ENCODE measurements at regions not wholly inside any gene's neighbourhood (a gene's known extent, or its start where the extent isn't known, plus 50 kb on each side); places are given as distances from the start of the nearest gene placed in this dataset.
"Not testable (repeated sequence)": the region's sequence is repeated elsewhere in the genome, so short reads cannot be mapped to it uniquely, and the experiment has no call there.

GRCh38 chr13:50762969-50763567, 80.4 kb downstream of the DLEU7 start:
- intact Hi-C loops (cut with DNase I) = no loop called here
- 84 to 85% methylated on average over 4 of the region's 4 CpGs for WGBS, 2 donors

GRCh38 chr13:50766013-50766412, 77.5 kb downstream of the DLEU7 start:
- Histone ChIP-seq H3K4me3 (no peak overlapping the region), H3K9me3 (peaks cover 0 to 9% (median 0%) of the 10 kb centered on the region in 11 donors), H3K36me3 (no peaks in the 10 kb centered on the region), H3K27me3 (no peaks in the 10 kb centered on the region), H3K4me1 (no peaks in the 10 kb centered on the region), H3K27ac (no peak overlapping the region)
- TF ChIP-seq CTCF (IDR thresholded peaks at IDR 0.05) = no peak
- ATAC-seq (no peak), DNase-seq (no peak)
- intact Hi-C loops (cut with DNase I) = no loop called here
- WGBS, 2 donors = 86 to 88% methylated on average over 6 of the region's 6 CpGs

More at GRCh38 chr13:50762969-50763567, 80.4 kb downstream of the DLEU7 start:
- Histone ChIP-seq H3K36me3 (no peaks in the 10 kb centered on the region), H3K4me1 (no peaks in the 10 kb centered on the region), H3K4me3 (no peak overlapping the region), H3K27ac (no peak overlapping the region), H3K27me3 (no peaks in the 10 kb centered on the region), H3K9me3 (peaks cover 0 to 8% (median 0%) of the 10 kb centered on the region in 11 donors)
- DNase-seq (no peak), ATAC-seq (no peak)
- no peak for TF ChIP-seq CTCF (IDR thresholded peaks at IDR 0.05)

- WGBS, 2 donors = 59 to 67% methylated on average over 3 of the region's 3 CpGs
Measured at GRCh38 chr13:50766695-50767094, 76.8 kb downstream of the DLEU7 start.

GRCh38 chr13:50772881-50773280, 70.6 kb downstream of the DLEU7 start:
- 88 to 92% methylated on average over 9 of the region's 9 CpGs for WGBS, 2 donors

More at GRCh38 chr13:50766695-50767094, 76.8 kb downstream of the DLEU7 start:
- H3K27ac ChIP-seq = no peak overlapping the region
- H3K4me1 ChIP-seq = no peaks in the 10 kb centered on the region
- TF ChIP-seq CTCF (IDR thresholded peaks at IDR 0.05) = no peak
- ATAC-seq (no peak), DNase-seq (no peak)
- intact Hi-C loops (cut with DNase I) = no loop called here
- H3K27me3 ChIP-seq = no peaks in the 10 kb centered on the region
- H3K36me3 ChIP-seq = no peaks in the 10 kb centered on the region
- peaks cover 0 to 9% (median 0%) of the 10 kb centered on the region in 11 donors for H3K9me3 ChIP-seq
- H3K4me3 ChIP-seq = no peak overlapping the region

More at GRCh38 chr13:50772881-50773280, 70.6 kb downstream of the DLEU7 start:
- DNase-seq; H3K27me3 ChIP-seq; H3K4me3 ChIP-seq; ATAC-seq; H3K27ac ChIP-seq; intact Hi-C loops (cut with DNase I); H3K36me3 ChIP-seq; H3K4me1 ChIP-seq: not testable (repeated sequence)
- peaks cover 0 to 34% (median 7%) of the 10 kb centered on the region in 11 donors for H3K9me3 ChIP-seq
